ENCODE measurements at regions not wholly inside any gene's neighbourhood (a gene's known extent, or its start where the extent isn't known, plus 50 kb on each side); places are given as distances from the start of the nearest gene placed in this dataset.

DNA sequence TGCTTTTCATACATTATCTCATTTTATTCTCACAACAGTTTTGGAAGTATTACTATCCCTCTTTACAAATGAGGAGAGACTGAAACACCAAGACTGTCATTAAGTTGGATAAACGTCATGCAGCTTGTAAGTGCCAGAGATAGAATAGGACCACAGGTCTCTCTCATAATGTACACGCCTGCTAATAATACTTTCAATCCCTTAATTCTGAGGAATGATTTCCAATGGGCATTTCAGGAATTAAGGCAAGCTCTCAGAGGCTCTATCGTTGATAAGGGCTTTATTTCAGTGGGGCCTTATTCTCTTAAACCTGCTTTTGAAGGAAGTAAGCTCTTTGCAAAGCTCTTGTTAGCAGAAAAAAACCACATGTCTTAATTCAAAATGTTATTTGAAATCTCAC, 229.1 kb downstream of the NFKBIZ start:
- TF ChIP-seq TOX (CRISPR knock-in tag; IDR thresholded peaks at IDR 0.05; ENCODE audit: borderline replicate concordance) (no peak), CSDC2 (CRISPR knock-in tag; IDR thresholded peaks at IDR 0.05) (no peak)
